GM18519 (cell line): ENCODE measurements at regions not wholly inside any gene's neighbourhood (a gene's known extent, or its start where the extent isn't known, plus 50 kb on each side); places are given as distances from the start of the nearest gene placed in this dataset.

ENCODE experiments used
- ATAC-seq: cut with Tn5 transposase; IDR thresholded peaks from one replicate; pipeline ENCODE4 v1.9.1; 2021; ENCODE audit warnings: mild to moderate bottlenecking, moderate library complexity; ENCODE audit not compliant: unreplicated experiment, low FRiP score

- peak; percentile 74 for ATAC-seq
Measured at GRCh38 chr15:70319466-70319865, 221.7 kb upstream of the TLE3 start.

GRCh38 chr15:70318594-70319465, 221.1 kb upstream of the TLE3 start:
- ATAC-seq: peak; percentile 8

GRCh38 chr15:70316059-70316600, 218.4 kb upstream of the TLE3 start:
- ATAC-seq: no peak

- no peak for ATAC-seq
Measured at GRCh38 chr15:70315431-70315830, 217.7 kb upstream of the TLE3 start.

- ATAC-seq: no peak
Measured at GRCh38 chr15:70314688-70315087, 217.0 kb upstream of the TLE3 start.

GRCh38 chr15:70314018-70314354, 216.3 kb upstream of the TLE3 start:
- no peak for ATAC-seq

DNA sequence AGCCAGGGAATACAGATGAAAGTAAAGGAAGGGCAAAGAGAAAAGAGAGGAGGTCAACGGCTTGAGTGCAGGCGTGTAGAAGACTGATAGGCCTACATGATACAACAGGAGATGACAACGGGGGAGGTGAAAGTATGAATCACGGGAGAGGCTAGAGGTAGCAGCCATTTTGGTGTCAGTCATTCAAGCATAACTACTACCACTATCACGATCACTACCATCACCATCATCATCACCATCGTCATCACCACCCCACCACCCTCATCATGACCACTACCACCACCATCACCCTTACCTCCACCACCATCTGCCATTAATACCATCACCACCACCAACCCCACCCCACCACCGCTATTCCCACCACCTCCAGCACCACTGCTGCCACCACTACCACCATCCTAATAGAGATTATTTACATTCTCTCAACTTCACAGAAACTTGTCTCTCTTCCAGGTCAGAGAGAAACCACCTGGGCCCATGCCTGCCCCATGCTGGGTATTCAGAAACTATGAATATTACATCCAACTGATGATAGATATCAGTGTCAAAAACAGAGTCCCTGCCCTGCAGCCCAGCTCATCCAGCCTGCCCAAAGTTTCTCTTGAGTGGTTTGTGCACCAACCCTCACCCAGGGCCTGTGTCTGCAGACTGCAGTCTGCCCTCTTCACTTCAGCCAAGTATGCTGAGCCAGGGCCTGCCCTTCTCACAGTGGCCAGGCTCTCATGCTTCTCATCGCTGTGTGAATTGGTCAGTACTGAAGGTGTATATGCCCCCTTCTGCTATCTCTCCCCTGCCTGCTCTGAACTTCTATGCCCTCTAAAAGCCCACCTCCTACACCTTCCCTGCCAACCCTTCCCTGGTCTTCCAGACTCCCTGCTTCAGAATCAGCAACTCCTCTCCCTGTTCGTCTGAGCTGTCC, 215.6 kb upstream of the TLE3 start:
- ATAC-seq: no peak

GRCh38 chr15:70311821-70312220, 214.1 kb upstream of the TLE3 start:
- ATAC-seq: no peak

DNA sequence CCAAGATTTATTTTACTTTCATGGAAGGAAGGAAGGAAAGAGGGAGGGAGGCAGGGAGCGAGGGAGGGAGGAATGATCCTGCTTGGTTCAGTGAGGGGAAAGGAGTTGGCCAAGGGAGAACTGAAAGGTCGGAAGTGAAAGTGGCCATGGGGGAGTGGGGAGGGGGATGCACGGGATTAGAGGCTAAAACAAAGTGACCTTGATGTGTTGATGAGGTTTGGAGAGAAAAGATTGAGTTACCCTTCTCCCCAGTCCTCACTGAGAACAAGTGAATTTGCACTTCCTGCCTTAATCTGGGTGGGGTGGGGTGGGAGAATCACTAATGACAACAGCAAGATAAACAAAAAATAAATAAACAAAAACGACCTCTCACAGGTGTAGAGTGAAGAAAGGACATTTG, 212.0 kb upstream of the TLE3 start:
- no peak for ATAC-seq

DNA sequence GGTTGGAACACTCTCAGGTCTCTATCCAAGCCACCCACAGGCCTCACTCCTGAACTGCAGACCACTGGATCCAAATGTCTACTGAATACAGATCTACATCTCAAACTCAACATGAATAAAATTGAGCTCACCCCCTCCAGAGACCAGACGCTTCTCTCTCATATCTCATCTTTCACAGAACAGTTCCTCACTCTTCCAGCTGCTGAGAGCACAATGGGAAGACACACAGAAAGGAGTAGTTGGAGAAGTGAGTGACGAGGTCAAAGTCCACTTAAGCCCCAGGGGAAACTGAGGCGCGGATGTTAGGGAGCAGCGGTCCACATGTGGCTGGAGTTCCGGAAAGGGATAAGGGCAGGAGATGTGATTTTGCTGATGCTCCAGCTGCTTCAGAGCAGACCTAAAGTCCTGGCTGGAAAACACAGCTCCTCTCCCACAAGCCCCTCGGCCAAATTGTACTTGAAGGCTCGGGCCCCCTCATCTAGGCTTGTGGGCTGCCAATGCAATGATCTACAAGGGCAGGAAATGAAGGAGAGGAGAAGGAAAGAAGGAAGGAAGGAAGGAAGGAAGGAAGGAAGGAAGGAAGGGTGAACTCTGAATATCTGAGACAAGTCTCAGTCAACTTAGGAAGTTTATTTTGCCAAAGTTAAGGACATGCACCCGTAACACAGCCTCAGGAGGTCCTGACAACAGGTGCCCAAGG, 211.2 kb upstream of the TLE3 start:
- no peak for ATAC-seq

- ATAC-seq: no peak
Measured at GRCh38 chr15:70308011-70308734, 210.5 kb upstream of the TLE3 start.

- ATAC-seq: no peak
Measured at GRCh38 chr15:70306582-70306981, 208.9 kb upstream of the TLE3 start.

GRCh38 chr15:70306081-70306480, 208.4 kb upstream of the TLE3 start:
- no peak for ATAC-seq

GRCh38 chr15:70303981-70304380, 206.3 kb upstream of the TLE3 start:
- no peak for ATAC-seq

- no peak for ATAC-seq
Measured at GRCh38 chr15:70302360-70302759, 204.6 kb upstream of the TLE3 start.

- no peak for ATAC-seq
Measured at GRCh38 chr15:70301396-70301795, 203.7 kb upstream of the TLE3 start.

DNA sequence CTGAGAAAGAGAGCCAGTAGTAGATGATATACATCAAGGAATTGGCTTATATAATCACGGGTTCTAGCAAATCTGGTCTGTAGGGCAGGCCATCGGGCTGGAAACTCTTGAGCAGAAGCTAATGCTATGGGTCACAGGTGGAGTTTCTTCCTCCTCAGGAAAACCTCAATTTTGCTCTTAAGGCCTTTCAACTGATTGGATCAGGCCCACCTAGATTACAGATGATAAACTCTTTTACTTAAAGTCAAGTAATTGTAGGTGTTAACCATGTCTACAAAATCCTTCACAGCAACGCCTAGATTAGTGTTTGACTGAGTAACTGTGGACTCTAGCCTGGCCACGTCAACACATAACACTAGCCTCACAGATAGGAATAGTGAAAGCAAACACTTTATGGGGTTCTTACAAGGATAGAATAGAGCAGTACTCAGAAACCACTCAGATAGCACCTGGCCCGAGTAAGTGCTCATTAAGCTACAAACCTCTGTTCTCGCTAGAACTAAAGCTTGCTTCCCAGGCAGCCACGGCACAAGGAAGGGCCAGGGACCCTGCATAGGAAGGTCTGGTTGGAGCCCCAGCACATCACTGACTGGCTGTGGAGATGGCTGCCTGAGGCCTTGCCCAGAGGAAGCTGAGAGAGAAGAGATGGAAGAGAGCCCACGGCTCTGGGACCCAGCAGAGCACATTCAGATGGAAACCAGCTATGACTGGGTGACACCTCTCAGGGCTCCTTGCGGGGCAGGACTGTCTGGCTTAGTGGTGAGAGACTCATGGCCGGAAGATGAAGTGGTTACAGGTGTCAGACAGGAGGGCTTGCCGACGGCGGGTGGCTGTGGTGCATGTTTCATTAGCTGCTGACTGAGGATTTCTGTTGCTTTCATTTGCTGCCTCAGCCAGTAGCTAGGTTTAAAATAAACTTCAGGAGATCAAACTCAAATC, 202.5 kb upstream of the TLE3 start:
- ATAC-seq: peak; percentile 88

DNA sequence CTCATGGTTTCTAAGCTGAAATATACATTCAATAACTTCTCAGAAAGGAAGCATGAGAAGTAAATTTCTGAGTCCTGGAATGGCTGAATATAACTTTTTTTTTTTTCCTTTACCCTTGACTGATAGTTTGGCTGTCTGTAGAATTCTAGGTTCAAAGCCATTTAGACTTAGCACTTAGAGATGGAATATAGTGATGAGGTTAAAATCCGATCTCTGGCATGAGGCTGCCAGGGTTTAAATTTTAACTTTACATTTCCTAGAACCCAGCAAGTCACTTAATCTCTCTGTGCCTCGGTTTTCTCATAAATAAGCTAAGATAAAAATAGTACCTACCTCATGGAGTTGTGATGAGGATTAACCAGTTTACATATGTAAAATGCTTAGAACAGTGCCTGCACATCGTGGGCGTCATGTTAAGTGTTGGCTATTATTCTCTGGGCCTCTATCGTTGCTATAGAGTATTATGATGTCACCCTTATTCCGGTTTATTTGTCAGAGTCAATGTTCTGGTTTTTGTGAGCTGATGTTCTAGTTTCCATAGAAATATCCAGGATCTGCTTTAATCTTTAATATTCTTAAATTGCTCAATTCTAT, 199.8 kb upstream of the TLE3 start:
- ATAC-seq: no peak
